Progenitor cell of endocrine pancreas (in vitro differentiated cells): ENCODE measurements at regions not wholly inside any gene's neighbourhood (a gene's known extent, or its start where the extent isn't known, plus 50 kb on each side); places are given as distances from the start of the nearest gene placed in this dataset.
"Not testable (repeated sequence)": the region's sequence is repeated elsewhere in the genome, so short reads cannot be mapped to it uniquely, and the experiment has no call there.

Experiments used
- DNase-seq: peaks from one replicate; pipeline ENCODE4 v3.0.0; 2021; ENCODE audit warnings: low spot score; ENCODE audit not compliant: unreplicated experiment
- H3K27ac Mint-ChIP-seq: 2 replicates; pipeline ENCODE4 v1.8.0; 2021; ENCODE audit warnings: mild to moderate bottlenecking, moderate library complexity, mixed read lengths
- H3K27me3 Mint-ChIP-seq: 2 replicates; pipeline ENCODE4 v1.8.0; 2021; ENCODE audit warnings: mixed read lengths
- H3K36me3 Mint-ChIP-seq: 2 replicates; pipeline ENCODE4 v1.8.0; 2022; ENCODE audit warnings: mixed read lengths; ENCODE audit not compliant: insufficient read depth
- H3K4me1 Mint-ChIP-seq: 2 replicates; pipeline ENCODE4 v1.8.0; 2021; ENCODE audit warnings: low read depth, mixed read lengths
- H3K4me3 Mint-ChIP-seq: 2 replicates; pipeline ENCODE4 v1.8.0; 2021; ENCODE audit warnings: low read depth, mild to moderate bottlenecking, moderate library complexity, mixed read lengths
- H3K9me3 Mint-ChIP-seq: 2 replicates; pipeline ENCODE4 v1.8.0; 2021; ENCODE audit warnings: low read depth, mixed read lengths
- CTCF ChIP-seq: fragments of 200-600 bp; sonication (generic); IDR thresholded peaks from one replicate; pipeline ENCODE4 v1.5.0; 2021; ENCODE audit warnings: antibody characterized with exemption, mild to moderate bottlenecking; ENCODE audit not compliant: unreplicated experiment

DNA sequence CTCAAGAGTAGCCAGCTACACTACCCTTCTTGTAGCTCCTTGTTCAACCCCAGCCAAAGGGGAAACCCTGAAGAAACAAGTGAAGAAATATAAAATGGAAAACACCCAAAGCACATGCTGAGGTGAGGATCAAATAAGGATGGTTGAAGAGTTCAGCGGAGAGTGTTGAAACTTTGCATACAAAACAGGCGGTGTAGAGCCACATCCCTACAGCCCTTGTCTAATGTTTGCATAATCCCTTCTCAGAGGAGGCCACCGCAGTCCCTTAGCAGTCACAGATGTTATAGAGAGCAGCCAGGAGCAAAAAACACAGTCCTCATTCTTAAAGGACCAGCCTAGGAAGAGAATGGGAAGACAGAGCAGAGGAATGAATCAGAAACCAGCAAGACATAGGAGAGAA lies 350.7 kb upstream of the SASH1 start:
- Mint-ChIP-seq H3K27ac (no peak overlapping the region), H3K9me3 (peaks cover 16% of the 10 kb centered on the region), H3K4me1 (peaks cover under 1% of the 10 kb centered on the region), H3K27me3 (no peaks in the 10 kb centered on the region), H3K36me3 (peaks cover 1% of the 10 kb centered on the region), H3K4me3 (no peak overlapping the region)
- no peak for DNase-seq
- no peak for TF ChIP-seq CTCF

DNA sequence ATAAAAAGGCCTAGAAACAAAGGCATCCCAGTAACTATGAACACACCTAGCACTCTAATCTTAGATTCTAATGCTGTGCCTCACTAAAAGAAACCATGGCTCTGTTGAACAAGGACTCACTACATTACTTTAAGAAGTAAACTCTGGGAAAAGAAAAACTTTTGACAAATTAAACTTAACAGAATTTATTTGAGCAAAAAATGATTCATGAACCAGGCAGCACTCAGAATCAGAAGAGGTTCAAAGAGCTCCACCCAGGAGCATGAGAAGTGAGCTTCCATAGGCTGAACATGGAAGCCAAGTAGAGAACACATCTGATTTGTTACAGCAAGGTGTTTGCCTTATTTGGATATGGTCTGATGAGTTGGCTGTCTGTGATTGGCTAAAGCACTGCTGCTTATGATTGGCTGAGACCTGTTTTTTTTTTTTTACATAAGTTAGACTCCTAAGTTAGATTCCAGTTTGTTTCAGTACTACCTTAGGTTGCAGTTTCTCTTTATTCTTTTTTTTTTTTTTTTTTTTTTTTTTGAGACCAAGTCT lies 343.6 kb upstream of the SASH1 start:
- H3K27me3 Mint-ChIP-seq = no peaks in the 10 kb centered on the region
- H3K9me3 Mint-ChIP-seq = peaks cover 21% of the 10 kb centered on the region
- peaks cover 1% of the 10 kb centered on the region for H3K36me3 Mint-ChIP-seq
- peaks cover 9% of the 10 kb centered on the region for H3K4me1 Mint-ChIP-seq
- no peak overlapping the region for H3K4me3 Mint-ChIP-seq
- DNase-seq = no peak
- H3K27ac Mint-ChIP-seq = no peak overlapping the region
- no peak for TF ChIP-seq CTCF

DNA sequence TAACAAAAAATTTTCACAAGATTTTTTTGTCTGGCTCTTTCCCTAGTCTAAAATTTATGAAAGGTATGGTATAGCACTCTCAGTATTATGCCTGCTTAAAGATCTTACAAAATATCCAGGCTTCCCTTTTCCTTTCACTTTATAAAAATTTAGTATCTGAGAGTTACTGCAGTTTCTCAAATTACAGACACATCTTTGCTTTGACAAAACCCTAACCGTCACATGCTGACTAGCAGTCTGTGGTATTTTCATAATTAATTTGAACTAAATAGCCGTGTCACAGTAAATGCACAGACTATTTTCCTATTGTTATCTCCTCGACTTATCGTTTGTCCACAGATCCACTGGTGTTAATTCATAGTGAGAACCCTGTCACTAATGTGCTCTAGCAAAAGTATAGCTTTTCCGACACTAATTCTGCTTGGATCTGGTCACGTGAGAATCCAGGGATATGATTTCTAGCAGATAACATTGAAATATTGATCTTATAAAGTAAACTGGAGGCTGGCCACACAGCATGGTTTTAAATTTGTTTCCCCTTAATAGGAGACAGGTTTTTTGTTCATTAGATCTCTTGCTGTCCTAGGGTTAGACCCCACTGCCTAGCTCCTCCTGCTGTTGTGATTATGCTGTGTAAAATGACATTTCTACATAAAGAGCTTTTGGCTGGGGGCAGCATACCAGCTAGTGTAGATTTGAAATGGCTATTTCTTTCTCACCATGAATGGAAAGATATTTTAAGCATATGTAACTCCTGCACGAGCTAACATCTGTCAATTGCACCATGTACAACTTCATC lies 340.6 kb upstream of the SASH1 start:
- Mint-ChIP-seq H3K4me3 (no peak overlapping the region), H3K27ac (no peak overlapping the region), H3K4me1 (peaks cover 9% of the 10 kb centered on the region), H3K27me3 (no peaks in the 10 kb centered on the region), H3K9me3 (peaks cover 16% of the 10 kb centered on the region), H3K36me3 (peaks cover 4% of the 10 kb centered on the region)
- TF ChIP-seq CTCF = no peak
- DNase-seq = no peak

- Mint-ChIP-seq H3K4me1 (peaks cover 9% of the 10 kb centered on the region), H3K9me3 (peaks cover 9% of the 10 kb centered on the region), H3K4me3 (no peak overlapping the region), H3K27ac (no peak overlapping the region), H3K36me3 (peaks cover 2% of the 10 kb centered on the region), H3K27me3 (no peaks in the 10 kb centered on the region)
- no peak for DNase-seq
- TF ChIP-seq CTCF = no peak
These were observed 338.0 kb upstream of the SASH1 start for GRCh38 chr6:148004651-148005050.

DNA sequence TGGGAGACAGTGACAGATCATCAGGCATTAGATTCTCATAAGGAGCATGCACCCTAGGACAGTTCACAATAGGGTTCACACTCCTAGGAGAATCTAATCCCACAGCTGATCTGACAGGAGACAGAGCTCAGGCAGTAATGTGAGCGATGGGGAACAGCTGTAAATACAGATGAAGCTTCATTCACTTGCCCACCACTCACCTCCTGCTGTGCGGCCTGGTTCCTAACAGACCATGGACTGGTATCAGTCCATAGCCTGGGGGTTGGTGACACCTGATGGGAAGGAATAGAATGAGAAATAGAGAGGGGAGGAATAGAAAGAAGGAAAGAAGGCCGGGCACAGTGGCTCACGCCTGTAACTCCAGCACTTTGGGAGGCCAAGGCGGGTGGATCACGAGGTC lies 336.8 kb upstream of the SASH1 start:
- peaks cover 12% of the 10 kb centered on the region for H3K36me3 Mint-ChIP-seq
- no peak overlapping the region for H3K27ac Mint-ChIP-seq
- no peak overlapping the region for H3K4me3 Mint-ChIP-seq
- peaks cover 10% of the 10 kb centered on the region for H3K9me3 Mint-ChIP-seq
- no peak for TF ChIP-seq CTCF
- no peaks in the 10 kb centered on the region for H3K27me3 Mint-ChIP-seq
- DNase-seq = no peak
- H3K4me1 Mint-ChIP-seq = peaks cover 7% of the 10 kb centered on the region

- H3K36me3 Mint-ChIP-seq = peaks cover 22% of the 10 kb centered on the region
- H3K4me1 Mint-ChIP-seq, DNase-seq, H3K4me3 Mint-ChIP-seq, H3K27ac Mint-ChIP-seq, H3K27me3 Mint-ChIP-seq: not testable (repeated sequence)
- peaks cover 28% of the 10 kb centered on the region for H3K9me3 Mint-ChIP-seq
These were observed 332.1 kb upstream of the SASH1 start for GRCh38 chr6:148010516-148010915.
